Right atrium auricular region (tissue), 2 donors: ENCODE measurements at regions not wholly inside any gene's neighbourhood (a gene's known extent, or its start where the extent isn't known, plus 50 kb on each side); places are given as distances from the start of the nearest gene placed in this dataset.

Experiments used
- DNase-seq: peaks from one replicate; pipeline ENCODE4 v3.0.0-alpha.2; 2019; ENCODE audit warnings: low spot score
- H3K27ac ChIP-seq, 2 donors: fragments of 200-600 bp; sonication (generic); 1 replicate in 1 of 2; 2 replicates in 1 of 2; pipeline ENCODE4 v1.5.1; 2016 to 2019
- H3K27me3 ChIP-seq, 2 donors: fragments of 200-600 bp; sonication (generic); one replicate each; pipeline versions ENCODE4 v1.5.1 to v1.6.0; 2017 to 2019
- H3K36me3 ChIP-seq: fragments of 200-600 bp; sonication (generic); one replicate; pipeline ENCODE4 v1.5.1; 2016
- H3K4me1 ChIP-seq, 2 donors: fragments of 200-600 bp; sonication (generic); one replicate each; pipeline versions ENCODE4 v1.5.1 to v1.6.0; 2017 to 2019
- H3K4me3 ChIP-seq, 2 donors: fragments of 200-600 bp; sonication (generic); 1 replicate in 1 of 2; 2 replicates in 1 of 2; pipeline ENCODE4 v1.5.1; 2017 to 2019; ENCODE audit warnings: mild to moderate bottlenecking in 1 of 2, moderate library complexity in 1 of 2
- H3K9me3 ChIP-seq, 2 donors: fragments of 200-600 bp; sonication (generic); one replicate each; pipeline ENCODE4 v1.5.1; 2019
- CTCF ChIP-seq, 2 donors: fragments of 200-600 bp; sonication (generic); IDR thresholded peaks; one replicate each; pipeline ENCODE4 v1.5.1; 2019; ENCODE audit warnings: antibody characterized with exemption in 2 of 2

- TF ChIP-seq CTCF (IDR thresholded peaks at IDR 0.05), result no peak
- DNase-seq, result no peak
- no peak overlapping the region for H3K4me3 ChIP-seq
- H3K36me3 ChIP-seq, result no peaks in the 10 kb centered on the region
- no peak overlapping the region for H3K27ac ChIP-seq
- H3K27me3 ChIP-seq, result no peaks in the 10 kb centered on the region
- H3K4me1 ChIP-seq, result no peaks in the 10 kb centered on the region
- H3K9me3 ChIP-seq, result no peaks in the 10 kb centered on the region
Observed at GRCh38 chr2:107001964-107002696, 116.2 kb upstream of the ST6GAL2 start.

GRCh38 chr2:107002735-107003134, 116.8 kb upstream of the ST6GAL2 start:
- Histone ChIP-seq H3K4me1 (no peaks in the 10 kb centered on the region), H3K36me3 (no peaks in the 10 kb centered on the region), H3K4me3 (no peak overlapping the region), H3K27ac (no peak overlapping the region), H3K9me3 (no peaks in the 10 kb centered on the region), H3K27me3 (no peaks in the 10 kb centered on the region)
- no peak for TF ChIP-seq CTCF (IDR thresholded peaks at IDR 0.05)
- DNase-seq, result no peak

GRCh38 chr2:107005853-107006252, 119.9 kb upstream of the ST6GAL2 start:
- Histone ChIP-seq H3K4me3 (no peak overlapping the region), H3K27ac (no peak overlapping the region), H3K9me3 (no peaks in the 10 kb centered on the region), H3K36me3 (no peaks in the 10 kb centered on the region), H3K4me1 (no peaks in the 10 kb centered on the region), H3K27me3 (no peaks in the 10 kb centered on the region)
- TF ChIP-seq CTCF (IDR thresholded peaks at IDR 0.05), result no peak
- DNase-seq, result no peak

- no peak for TF ChIP-seq CTCF (IDR thresholded peaks at IDR 0.05)
- no peak for DNase-seq
- Histone ChIP-seq H3K36me3 (no peaks in the 10 kb centered on the region), H3K4me3 (no peak overlapping the region), H3K4me1 (no peaks in the 10 kb centered on the region), H3K27ac (no peak overlapping the region), H3K27me3 (no peaks in the 10 kb centered on the region), H3K9me3 (no peaks in the 10 kb centered on the region)
Observed at GRCh38 chr2:107006836-107007235, 120.9 kb upstream of the ST6GAL2 start.

- H3K9me3 ChIP-seq, result no peaks in the 10 kb centered on the region
- H3K27me3 ChIP-seq, result no peaks in the 10 kb centered on the region
- no peaks in the 10 kb centered on the region for H3K36me3 ChIP-seq
- TF ChIP-seq CTCF (IDR thresholded peaks at IDR 0.05), result no peak
- H3K4me3 ChIP-seq, result no peak overlapping the region
- no peaks in the 10 kb centered on the region for H3K4me1 ChIP-seq
- no peak overlapping the region for H3K27ac ChIP-seq
- no peak for DNase-seq
Observed at GRCh38 chr2:107007927-107008326, 122.0 kb upstream of the ST6GAL2 start.

- no peak overlapping the region for H3K27ac ChIP-seq
- no peaks in the 10 kb centered on the region for H3K4me1 ChIP-seq
- H3K36me3 ChIP-seq, result no peaks in the 10 kb centered on the region
- H3K4me3 ChIP-seq, result no peak overlapping the region
- H3K9me3 ChIP-seq, result no peaks in the 10 kb centered on the region
- H3K27me3 ChIP-seq, result no peaks in the 10 kb centered on the region
- no peak for DNase-seq
- no peak for TF ChIP-seq CTCF (IDR thresholded peaks at IDR 0.05)
Observed at GRCh38 chr2:107008843-107009242, 122.9 kb upstream of the ST6GAL2 start.
